ENCODE measurements at regions not wholly inside any gene's neighbourhood (a gene's known extent, or its start where the extent isn't known, plus 50 kb on each side); places are given as distances from the start of the nearest gene placed in this dataset.

DNA sequence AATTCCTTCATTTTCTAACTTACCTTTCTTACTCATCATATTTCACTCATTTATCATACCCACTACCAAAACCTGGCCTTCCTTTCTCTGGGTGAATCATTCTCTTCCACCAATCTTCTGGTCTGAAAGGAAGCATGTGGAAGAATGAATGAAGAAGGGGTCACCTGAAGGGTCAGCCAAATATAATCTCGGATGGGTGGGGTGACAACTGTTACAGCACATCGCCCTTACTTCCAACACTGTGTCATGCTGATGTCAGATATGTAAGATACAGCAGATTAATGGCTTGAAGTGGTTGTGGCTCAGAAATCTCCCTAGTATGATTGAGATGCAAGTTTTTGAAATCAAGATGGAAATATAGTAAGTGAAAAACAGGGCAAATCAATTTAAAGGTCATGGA is 401.7 kb upstream of the HTR2A start:
- no peak overlapping the region for H3K4me3 ChIP-seq
- H3K27me3 ChIP-seq, result no peaks in the 10 kb centered on the region
- TF ChIP-seq POLR2AphosphoS5 (IDR thresholded peaks at IDR 0.05), result no peak
- TF ChIP-seq EP300 (IDR thresholded peaks at IDR 0.05), result no peak
- no peak for TF ChIP-seq POLR2A (IDR thresholded peaks at IDR 0.05)
- no peak for TF ChIP-seq CTCF (IDR thresholded peaks at IDR 0.05)

DNA sequence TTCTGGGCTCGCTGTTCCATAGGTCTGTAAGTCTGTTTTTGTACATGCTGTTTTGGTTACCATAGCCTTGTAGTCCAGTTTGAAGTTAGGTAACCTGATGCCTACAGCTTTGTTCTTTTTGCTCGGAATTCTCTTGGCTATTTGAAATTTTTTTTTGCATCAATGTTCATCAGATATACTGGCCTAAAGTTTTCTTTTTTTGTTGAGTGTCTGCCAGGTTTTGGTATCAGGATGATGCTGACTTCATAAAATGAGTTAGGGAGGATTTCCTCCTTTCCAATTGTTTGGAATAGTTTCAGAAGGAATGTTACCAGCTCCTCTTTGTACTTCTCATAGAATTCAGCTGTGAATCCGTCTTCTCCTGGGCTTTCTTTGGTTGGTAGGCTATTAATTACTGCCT is 397.8 kb upstream of the HTR2A start:
- H3K9me3 ChIP-seq, result no peaks in the 10 kb centered on the region
- intact Hi-C loops (cut with DNase I), result no loop called here
- WGBS, 2 donors, result 71 to 79% methylated on average over 3 of the region's 3 CpGs
- H3K27ac ChIP-seq, result no peak overlapping the region
- H3K36me3 ChIP-seq, result no peaks in the 10 kb centered on the region
- H3K4me1 ChIP-seq, result peaks cover 0 to 5% (median 0%) of the 10 kb centered on the region in 4 donors
- no peak for DNase-seq
- H3K4me3 ChIP-seq, result no peak overlapping the region
- no peaks in the 10 kb centered on the region for H3K27me3 ChIP-seq
- TF ChIP-seq CTCF (IDR thresholded peaks at IDR 0.05), result no peak
- TF ChIP-seq POLR2AphosphoS5 (IDR thresholded peaks at IDR 0.05), result no peak
- TF ChIP-seq POLR2A (IDR thresholded peaks at IDR 0.05), result no peak
- TF ChIP-seq EP300 (IDR thresholded peaks at IDR 0.05), result no peak

More for the DNA sequence above, 401.7 kb upstream of the HTR2A start:
- Histone ChIP-seq H3K36me3 (no peaks in the 10 kb centered on the region), H3K27ac (no peak overlapping the region), H3K4me1 (peaks cover 0 to 5% (median 0%) of the 10 kb centered on the region in 4 donors), H3K9me3 (no peaks in the 10 kb centered on the region)
- intact Hi-C loops (cut with DNase I), result no loop called here
- WGBS, 2 donors, result 67 to 80% methylated on average over 2 of the region's 2 CpGs
- no peak for DNase-seq

- no peaks in the 10 kb centered on the region for H3K27me3 ChIP-seq
- H3K4me1 ChIP-seq, result no peaks in the 10 kb centered on the region
- H3K4me3 ChIP-seq, result no peak overlapping the region
- no peaks in the 10 kb centered on the region for H3K9me3 ChIP-seq
- intact Hi-C loops (cut with DNase I), result no loop called here
- H3K36me3 ChIP-seq, result no peaks in the 10 kb centered on the region
- no peak overlapping the region for H3K27ac ChIP-seq
- DNase-seq, result no peak
- TF ChIP-seq POLR2A (IDR thresholded peaks at IDR 0.05), result no peak
- no peak for TF ChIP-seq CTCF (IDR thresholded peaks at IDR 0.05)
- TF ChIP-seq EP300 (IDR thresholded peaks at IDR 0.05), result no peak
- no peak for TF ChIP-seq POLR2AphosphoS5 (IDR thresholded peaks at IDR 0.05)
- WGBS, 2 donors, result 42 to 53% methylated on average over 2 of the region's 2 CpGs
Measured at GRCh38 chr13:47291107-47291656, 394.3 kb upstream of the HTR2A start.

- no peak overlapping the region for H3K27ac ChIP-seq
- no peaks in the 10 kb centered on the region for H3K9me3 ChIP-seq
- TF ChIP-seq CTCF (IDR thresholded peaks at IDR 0.05), result no peak
- TF ChIP-seq POLR2AphosphoS5 (IDR thresholded peaks at IDR 0.05), result no peak
- no peak for TF ChIP-seq POLR2A (IDR thresholded peaks at IDR 0.05)
- no peak for TF ChIP-seq EP300 (IDR thresholded peaks at IDR 0.05)
- H3K27me3 ChIP-seq, result no peaks in the 10 kb centered on the region
- no peaks in the 10 kb centered on the region for H3K36me3 ChIP-seq
- DNase-seq, result no peak
- no peaks in the 10 kb centered on the region for H3K4me1 ChIP-seq
- intact Hi-C loops (cut with DNase I), result no loop called here
- H3K4me3 ChIP-seq, result no peak overlapping the region
- WGBS, 2 donors, result 84 to 94% methylated on average over 1 of the region's 1 CpG
Measured at GRCh38 chr13:47289567-47289966, 392.7 kb upstream of the HTR2A start.

- Histone ChIP-seq H3K4me3 (no peak overlapping the region), H3K36me3 (no peaks in the 10 kb centered on the region), H3K27me3 (no peaks in the 10 kb centered on the region), H3K27ac (no peak overlapping the region), H3K4me1 (no peaks in the 10 kb centered on the region), H3K9me3 (no peaks in the 10 kb centered on the region)
- DNase-seq, result no peak
- intact Hi-C loops (cut with DNase I), result no loop called here
- TF ChIP-seq POLR2A (IDR thresholded peaks at IDR 0.05), result no peak
- no peak for TF ChIP-seq POLR2AphosphoS5 (IDR thresholded peaks at IDR 0.05)
- TF ChIP-seq EP300 (IDR thresholded peaks at IDR 0.05), result no peak
- no peak for TF ChIP-seq CTCF (IDR thresholded peaks at IDR 0.05)
- 76 to 84% methylated on average over 5 of the region's 5 CpGs for WGBS, 2 donors
Measured at GRCh38 chr13:47288546-47288945, 391.7 kb upstream of the HTR2A start.

Data from sigmoid colon (tissue), 6 donors.